Heart right ventricle (tissue), 16 donors: ENCODE measurements at regions not wholly inside any gene's neighbourhood (a gene's known extent, or its start where the extent isn't known, plus 50 kb on each side); places are given as distances from the start of the nearest gene placed in this dataset.

Experiments used
- ATAC-seq, 8 donors: fragments of 200-7000 bp; cut with Tn5 transposase; one replicate each; pipeline ENCODE4 v1.9.1; 2020; ENCODE audit warnings: mild to moderate bottlenecking in 8 of 8, moderate library complexity in 8 of 8, moderate number of reproducible peaks in 1 of 8
- DNase-seq, 2 donors: peaks; one replicate each; pipeline ENCODE4 v3.0.0-alpha.2; 2020
- H3K27ac ChIP-seq, 10 donors: fragments of 200-600 bp; sonication (generic) in 2 of 10; one replicate each; pipeline versions ENCODE4 v1.5.0 to v1.8.0; 2020 to 2022; ENCODE audit warnings: mild to moderate bottlenecking in 3 of 10
- H3K27me3 ChIP-seq, 7 donors: fragments of 200-600 bp; one replicate each; pipeline ENCODE4 v1.8.0; 2021 to 2022; ENCODE audit warnings: mild to moderate bottlenecking in 2 of 7
- H3K36me3 ChIP-seq, 9 donors: fragments of 200-600 bp; sonication (generic) in 1 of 9; one replicate each; pipeline versions ENCODE4 v1.5.0 to v1.8.0; 2020 to 2022; ENCODE audit warnings: mild to moderate bottlenecking in 2 of 9
- H3K4me1 ChIP-seq, 9 donors: fragments of 200-600 bp; sonication (generic) in 1 of 9; one replicate each; pipeline versions ENCODE4 v1.5.0 to v1.8.0; 2020 to 2022; ENCODE audit warnings: mild to moderate bottlenecking in 4 of 9
- H3K4me3 ChIP-seq, 10 donors: fragments of 200-600 bp; sonication (generic) in 2 of 10; one replicate each; pipeline versions ENCODE4 v1.5.0 to v1.8.0; 2020 to 2022; ENCODE audit warnings: mild to moderate bottlenecking in 7 of 10, moderate library complexity in 2 of 10
- H3K9me3 ChIP-seq, 11 donors: fragments of 200-600 bp in 10 of 11; sonication (generic) in 2 of 11; one replicate each; pipeline versions ENCODE4 v1.5.0 to v1.8.0; 2013 to 2022; ENCODE audit warnings: mild to moderate bottlenecking in 2 of 11, control low read depth in 1 of 11, moderate library complexity in 1 of 11
- CTCF ChIP-seq, 9 donors: fragments of 200-600 bp; sonication (generic) in 2 of 9; IDR thresholded peaks; one replicate each; pipeline versions ENCODE4 v1.5.0 to v1.8.0; 2021 to 2022; ENCODE audit warnings: antibody characterized with exemption in 9 of 9, mild to moderate bottlenecking in 5 of 9, moderate library complexity in 1 of 9
- WGBS, 2 donors: extraction: QIAGEN DNeasy Blood & Tissue Kit; methylation state at CpG; one replicate each; pipeline ENCODE4 v1.1.7; 2013; ENCODE audit warnings: inconsistent platforms in 1 of 2; 5-methylcytosine and 5-hydroxymethylcytosine counted together
- intact Hi-C, 10 donors: fragments of 100-400 bp; cut with DNase I; formaldehyde crosslinking; loops; one replicate each; pipeline versions ENCODE4 v1.11.1 to v1.14.2; 2022
- donor health status: Arrhythmogenic right ventricular cardiomyopathy.
- donor health status: ischemic (EF 13 %, LVEDD 7.1; RV severe dilation, severe dysfunction).
- donor health status: healthy with polysubstance abuse.
- donor health status: DM: no; HTN: yes; CAD: no.
- donor health status: DM: no; HTN: no; CAD: no.
- donor health status: ischemic (EF 25% LVEDD 6.9; RV normal size, moderate dysfunction).
- donor health status: ischemic (EF 25% LVEDD 5.7; RV mildly dilated, moderate dysfunction).
- donor health status: healthy.
- donor health status: DM: yes; HTN: yes; CAD: no.
- donor health status: Ischemic cardiomyopathy.
- donor health status: ischemic (EF 35%, LVEDD 5.7; RV mildly dilated, moderate dysfunction).
- donor health status: nonischemic (EF 11% LVEDD 7.7; RV severe dilation, severe dysfunction).
- donor health status: DM: yes; HTN: yes; CAD: no.
- donor health status: PGD.
- donor health status: ischemic (EF 29% LVEDD 5.4; RV normal size, mild dysfunction).
- donor health status: nonischemic (EF 23%, LVEDD 6.1; RV moderate dilation, normal function).

- Histone ChIP-seq H3K27me3 (peaks cover 0 to 2% (median 0%) of the 10 kb centered on the region in 7 donors), H3K36me3 (no peaks in the 10 kb centered on the region), H3K9me3 (no peaks in the 10 kb centered on the region), H3K27ac (no peak overlapping the region), H3K4me3 (no peak overlapping the region), H3K4me1 (peaks cover 0 to 14% (median 6%) of the 10 kb centered on the region in 9 donors)
- ATAC-seq (no peak), DNase-seq (no peak)
- no peak for TF ChIP-seq CTCF (IDR thresholded peaks at IDR 0.05)
- intact Hi-C loops, result loop anchor here in 9 of 10 donors (2.0 to 10.0 kb wide), 8 partner anchors 41 to 663 kb away; partner anchors contain the start of gene GATA6 (in 1 of the 9)
These were observed 150.1 kb upstream of the CTAGE1 start for GRCh38 chr18:22567794-22568193.

- ATAC-seq, result no peak
- intact Hi-C loops, result loop anchor here in 2 of 10 donors (10.0 kb wide), 2 partner anchors 134 to 666 kb away; no protein-coding TSS in a partner anchor
These were observed 152.8 kb upstream of the CTAGE1 start for GRCh38 chr18:22570492-22570891.

GRCh38 chr18:22572341-22572740 is 154.6 kb upstream of the CTAGE1 start:
- no peaks in the 10 kb centered on the region for H3K27me3 ChIP-seq
- no peak overlapping the region for H3K4me3 ChIP-seq
- 43 to 57% methylated on average over 1 of the region's 1 CpG for WGBS, 2 donors
- H3K4me1 ChIP-seq, result peaks cover 0 to 1% (median 0%) of the 10 kb centered on the region in 9 donors
- DNase-seq (no peak), ATAC-seq (no peak)
- no peaks in the 10 kb centered on the region for H3K36me3 ChIP-seq
- no peak overlapping the region for H3K27ac ChIP-seq
- intact Hi-C loops, result loop anchor here in 2 of 10 donors (10.0 kb wide), 2 partner anchors 132 to 668 kb away; no protein-coding TSS in a partner anchor
- no peak for TF ChIP-seq CTCF (IDR thresholded peaks at IDR 0.05)
- no peaks in the 10 kb centered on the region for H3K9me3 ChIP-seq

More at GRCh38 chr18:22570492-22570891, 152.8 kb upstream of the CTAGE1 start:
- H3K27ac ChIP-seq, result no peak overlapping the region
- peaks cover 0 to 10% (median 0%) of the 10 kb centered on the region in 9 donors for H3K4me1 ChIP-seq
- no peaks in the 10 kb centered on the region for H3K9me3 ChIP-seq
- H3K36me3 ChIP-seq, result no peaks in the 10 kb centered on the region
- WGBS, 2 donors, result 86 to 90% methylated on average over 4 of the region's 4 CpGs
- TF ChIP-seq CTCF (IDR thresholded peaks at IDR 0.05), result no peak
- H3K27me3 ChIP-seq, result no peaks in the 10 kb centered on the region
- no peak for DNase-seq
- no peak overlapping the region for H3K4me3 ChIP-seq

GRCh38 chr18:22579271-22579670 is 161.6 kb upstream of the CTAGE1 start:
- TF ChIP-seq CTCF (IDR thresholded peaks at IDR 0.05), result no peak
- no peak for DNase-seq
- ATAC-seq, result no peak
- intact Hi-C loops, result loop anchor here in 3 of 10 donors (5.0 to 10.0 kb wide), 3 partner anchors 118 to 674 kb away; no protein-coding TSS in a partner anchor
- Histone ChIP-seq H3K9me3 (no peaks in the 10 kb centered on the region), H3K4me3 (no peak overlapping the region), H3K27ac (no peak overlapping the region), H3K36me3 (no peaks in the 10 kb centered on the region), H3K27me3 (no peaks in the 10 kb centered on the region), H3K4me1 (no peaks in the 10 kb centered on the region)
- WGBS, 2 donors, result 81% methylated on average over 5 of the region's 5 CpGs
